ENCODE measurements at regions not wholly inside any gene's neighbourhood (a gene's known extent, or its start where the extent isn't known, plus 50 kb on each side); places are given as distances from the start of the nearest gene placed in this dataset.

DNA sequence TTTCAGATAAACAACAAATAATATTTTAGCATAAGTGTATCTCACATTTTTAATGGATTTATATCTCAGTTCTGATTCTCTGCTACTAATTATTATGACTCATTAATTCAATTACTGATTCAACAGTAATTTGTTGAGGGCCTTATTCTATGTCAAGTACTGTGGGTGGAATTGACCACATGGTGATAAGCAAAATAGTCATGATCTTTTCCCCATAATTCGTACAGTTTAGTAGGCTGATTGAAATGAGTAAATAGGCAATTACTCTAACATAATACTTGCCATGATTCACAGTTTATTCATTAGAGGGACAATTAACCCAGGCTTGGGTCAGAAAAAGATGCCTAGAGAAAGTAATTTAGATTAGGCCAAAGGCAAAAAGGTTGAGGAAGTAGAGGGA is 60.9 kb upstream of the SLC4A7 start:
- H4K20me1 ChIP-seq (ENCODE audit: insufficient read depth), result no peaks in the 10 kb centered on the region
- no peaks in the 10 kb centered on the region for H3K9me2 ChIP-seq (ENCODE audit: insufficient read depth)
- no TSS peak for BruUV-seq (replicated peaks)
- no peak overlapping the region for H3K9ac ChIP-seq (ENCODE audit: low read length)
- H3K27ac ChIP-seq (ENCODE audit: low read depth, low read length), result no peak overlapping the region
- TF ChIP-seq SRF (IDR thresholded peaks at IDR 0.05; ENCODE audit: low read depth) (no peak), YY1 (IDR thresholded peaks at IDR 0.05; ENCODE audit: extremely low read depth, insufficient replicate concordance, low read depth, low read length) (no peak), SP1 (IDR thresholded peaks at IDR 0.05; ENCODE audit: low read depth) (no peak), CEBPB (IDR thresholded peaks at IDR 0.05; ENCODE audit: low read depth) (no peak), EZH2phosphoT487 (IDR thresholded peaks at IDR 0.05; ENCODE audit: borderline replicate concordance) (no peak), TCF7L2 (IDR thresholded peaks at IDR 0.05; ENCODE audit: borderline replicate concordance, extremely low read depth, insufficient read depth, insufficient read length) (no peak), ZFX (IDR thresholded peaks at IDR 0.05) (no peak), EZH2 (IDR thresholded peaks at IDR 0.05) (no peak), JUND (IDR thresholded peaks at IDR 0.05) (no peak), EGR1 (IDR thresholded peaks at IDR 0.05; ENCODE audit: low read depth) (no peak), POLR2AphosphoS5 (IDR thresholded peaks at IDR 0.05; ENCODE audit: low read depth, low read length) (no peak), POLR2A (IDR thresholded peaks at IDR 0.05; ENCODE audit: borderline replicate concordance, extremely low read depth, insufficient read depth, insufficient read length) (no peak), FOSL1 (IDR thresholded peaks at IDR 0.05; ENCODE audit: low read depth) (no peak), CBX3 (IDR thresholded peaks at IDR 0.05; ENCODE audit: low read depth) (no peak)
- TF ChIP-seq, protein P1, sequence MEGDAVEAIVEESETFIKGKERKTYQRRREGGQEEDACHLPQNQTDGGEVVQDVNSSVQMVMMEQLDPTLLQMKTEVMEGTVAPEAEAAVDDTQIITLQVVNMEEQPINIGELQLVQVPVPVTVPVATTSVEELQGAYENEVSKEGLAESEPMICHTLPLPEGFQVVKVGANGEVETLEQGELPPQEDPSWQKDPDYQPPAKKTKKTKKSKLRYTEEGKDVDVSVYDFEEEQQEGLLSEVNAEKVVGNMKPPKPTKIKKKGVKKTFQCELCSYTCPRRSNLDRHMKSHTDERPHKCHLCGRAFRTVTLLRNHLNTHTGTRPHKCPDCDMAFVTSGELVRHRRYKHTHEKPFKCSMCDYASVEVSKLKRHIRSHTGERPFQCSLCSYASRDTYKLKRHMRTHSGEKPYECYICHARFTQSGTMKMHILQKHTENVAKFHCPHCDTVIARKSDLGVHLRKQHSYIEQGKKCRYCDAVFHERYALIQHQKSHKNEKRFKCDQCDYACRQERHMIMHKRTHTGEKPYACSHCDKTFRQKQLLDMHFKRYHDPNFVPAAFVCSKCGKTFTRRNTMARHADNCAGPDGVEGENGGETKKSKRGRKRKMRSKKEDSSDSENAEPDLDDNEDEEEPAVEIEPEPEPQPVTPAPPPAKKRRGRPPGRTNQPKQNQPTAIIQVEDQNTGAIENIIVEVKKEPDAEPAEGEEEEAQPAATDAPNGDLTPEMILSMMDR (IDR thresholded peaks at IDR 0.05 in 2 of 3, conservative IDR thresholded peaks at IDR 0.05 in 1 of 3; ENCODE audit: borderline replicate concordance in 1 of 3, insufficient read depth in 1 of 3, low read depth in 2 of 3, low read length in 2 of 3), result no peak
- TF ChIP-seq, protein P2, sequence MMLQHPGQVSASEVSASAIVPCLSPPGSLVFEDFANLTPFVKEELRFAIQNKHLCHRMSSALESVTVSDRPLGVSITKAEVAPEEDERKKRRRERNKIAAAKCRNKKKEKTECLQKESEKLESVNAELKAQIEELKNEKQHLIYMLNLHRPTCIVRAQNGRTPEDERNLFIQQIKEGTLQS (IDR thresholded peaks at IDR 0.05), result no peak
- no peak for ATAC-seq
- CTCF ChIA-PET, result no interaction called here
- no peaks in the 10 kb centered on the region for H3K27me3 ChIP-seq (ENCODE audit: insufficient read depth, low read length)
- DNase-seq (ENCODE audit: low read depth, low spot score), result no peak
- H2AFZ ChIP-seq (ENCODE audit: low read depth, low read length, poor library complexity, severe bottlenecking), result peak overlapping the region; percentile 6
- RAD21 ChIA-PET (ENCODE audit: low non-redundant PET in 1 of 2, low total read pairs in 2 of 2, uncharacterized antibody in 2 of 2, unreplicated experiment in 2 of 2), result no interaction called here
- H3K9me3 ChIP-seq (ENCODE audit: control insufficient read depth in 1 of 2, insufficient read depth in 1 of 2, low read depth in 1 of 2, low read length in 2 of 2), result no peaks in the 10 kb centered on the region
- no peak overlapping the region for H3K4me2 ChIP-seq (ENCODE audit: low read length)
- H3K79me2 ChIP-seq (ENCODE audit: insufficient read depth, low read length), result no peaks in the 10 kb centered on the region
- POLR2A ChIA-PET, result no interaction called here
- intact Hi-C loops (cut with micrococcal nuclease), result no loop called here
- H3K36me3 ChIP-seq (ENCODE audit: control insufficient read depth in 1 of 2, insufficient read depth in 2 of 2, low read length in 2 of 2), result no peaks in the 10 kb centered on the region
- peaks cover 0 to 15% of the 10 kb centered on the region in 2 experiments; a peak in 1 of 4 replicates for H3K4me1 ChIP-seq (ENCODE audit: control insufficient read depth in 1 of 2, insufficient read depth in 2 of 2, low read length in 2 of 2)
- no peak overlapping the region for H3K4me3 ChIP-seq (replicated peaks in 1 of 2; ENCODE audit: low read depth in 1 of 2, low read length in 2 of 2)
